Upper lobe of left lung (tissue), 6 donors: ENCODE measurements at regions not wholly inside any gene's neighbourhood (a gene's known extent, or its start where the extent isn't known, plus 50 kb on each side); places are given as distances from the start of the nearest gene placed in this dataset.

ENCODE experiments used
- ATAC-seq, 2 donors: fragments of 200-7000 bp; cut with Tn5 transposase; one replicate each; pipeline ENCODE4 v1.9.1; 2022; ENCODE audit warnings: mild to moderate bottlenecking in 2 of 2, moderate library complexity in 2 of 2; ENCODE audit not compliant: low FRiP score in 2 of 2
- DNase-seq, 2 donors: peaks; one replicate each; pipeline ENCODE4 v3.0.0-alpha.2; 2019 to 2020
- H3K27ac ChIP-seq, 4 donors: fragments of 200-600 bp; sonication (generic); one replicate each; pipeline ENCODE4 v1.5.1; 2016 to 2019
- H3K27me3 ChIP-seq, 4 donors: fragments of 200-600 bp; sonication (generic); one replicate each; pipeline ENCODE4 v1.5.1; 2017 to 2019
- H3K36me3 ChIP-seq, 4 donors: fragments of 200-600 bp; sonication (generic); one replicate each; pipeline ENCODE4 v1.5.1; 2016 to 2019
- H3K4me1 ChIP-seq, 4 donors: fragments of 200-600 bp; sonication (generic); one replicate each; pipeline ENCODE4 v1.5.1; 2018 to 2019
- H3K4me3 ChIP-seq, 4 donors: fragments of 200-600 bp; sonication (generic); one replicate each; pipeline ENCODE4 v1.5.1; 2017 to 2019; ENCODE audit warnings: mild to moderate bottlenecking in 2 of 4, moderate library complexity in 1 of 4
- H3K9me3 ChIP-seq, 4 donors: fragments of 200-600 bp; sonication (generic); one replicate each; pipeline ENCODE4 v1.5.1; 2018 to 2019
- EP300 ChIP-seq, 4 donors: sonication (generic); formaldehyde crosslinking; IDR thresholded peaks; one replicate each; pipeline ENCODE4 v1.5.1; 2017; ENCODE audit warnings: antibody characterized with exemption in 4 of 4, control low read depth in 2 of 4
- POLR2A ChIP-seq, 4 donors: fragments of 450-650 bp; IDR thresholded peaks; one replicate each; pipeline ENCODE4 v1.5.1; 2016 to 2017; ENCODE audit warnings: antibody characterized with exemption in 4 of 4, mild to moderate bottlenecking in 2 of 4
- POLR2AphosphoS5 ChIP-seq, 2 donors: sonication (generic); formaldehyde crosslinking; IDR thresholded peaks; one replicate each; pipeline ENCODE4 v1.5.1; 2017; ENCODE audit warnings: antibody characterized with exemption in 2 of 2
- WGBS, 2 donors: methylation state at CpG; one replicate each; pipeline ENCODE4 v1.1.5; 2017 to 2018; 5-methylcytosine and 5-hydroxymethylcytosine counted together
- TF ChIP-seq, protein P1 (sequence below), 6 experiments: fragments of 450-650 bp in 4 of 6; fragments of 200-600 bp in 2 of 6; sonication (generic) in 2 of 6; IDR thresholded peaks; one replicate each; pipeline ENCODE4 v1.5.1; 2016 to 2019; ENCODE audit warnings: antibody characterized with exemption in 6 of 6
- donor health status: DM: no; HTN: no; CAD: no; lungs with moderate emphysema.
- donor health status: DM: no; HTN: yes; CAD: no; lungs with severe emphysema.

DNA sequence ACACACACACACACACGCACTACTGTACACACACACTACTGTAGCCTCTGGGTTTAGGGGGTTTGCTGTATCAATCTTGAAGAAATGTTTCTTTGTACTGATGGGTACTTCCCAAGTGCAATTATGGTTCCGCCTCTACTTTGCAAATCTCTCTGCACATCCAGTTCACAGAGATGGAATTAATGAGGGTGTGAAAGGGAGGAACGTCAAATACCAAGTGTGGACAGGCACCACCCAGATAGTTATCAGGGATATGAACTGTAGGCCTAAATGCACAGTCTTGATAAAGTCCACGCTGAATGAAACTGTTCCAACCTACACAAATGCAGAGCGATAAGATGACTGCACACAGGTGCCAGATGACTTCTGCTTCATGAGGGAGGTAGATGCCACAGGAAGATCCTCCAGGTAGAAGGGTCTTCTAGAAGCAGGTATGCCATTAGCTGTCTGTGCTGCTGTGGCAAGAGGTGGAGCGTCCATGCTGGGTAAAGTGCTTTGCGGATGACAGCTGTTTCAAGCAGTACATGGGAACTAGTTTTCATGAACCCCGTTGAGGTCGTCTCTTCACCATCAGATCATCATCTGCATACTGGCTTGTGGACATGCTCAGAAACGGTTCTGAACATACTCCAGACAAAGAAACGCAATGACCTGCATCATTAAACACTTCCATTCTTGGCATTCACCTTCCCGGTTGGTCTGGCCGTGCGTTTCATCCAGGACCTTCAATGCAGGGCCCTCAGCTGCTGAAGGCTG is 314.3 kb upstream of the RTL1 start:
- Histone ChIP-seq H3K36me3 (no peaks in the 10 kb centered on the region), H3K4me3 (no peak overlapping the region), H3K4me1 (peaks cover 0 to 8% (median 2%) of the 10 kb centered on the region in 4 donors), H3K27ac (no peak overlapping the region), H3K27me3 (no peaks in the 10 kb centered on the region), H3K9me3 (no peaks in the 10 kb centered on the region)
- peak in 1 of 2 donors; percentile 6 for DNase-seq
- no peak for ATAC-seq
- TF ChIP-seq POLR2AphosphoS5 (IDR thresholded peaks at IDR 0.05) (no peak), EP300 (IDR thresholded peaks at IDR 0.05) (no peak), POLR2A (IDR thresholded peaks at IDR 0.05) (no peak)
- TF ChIP-seq, protein P1, sequence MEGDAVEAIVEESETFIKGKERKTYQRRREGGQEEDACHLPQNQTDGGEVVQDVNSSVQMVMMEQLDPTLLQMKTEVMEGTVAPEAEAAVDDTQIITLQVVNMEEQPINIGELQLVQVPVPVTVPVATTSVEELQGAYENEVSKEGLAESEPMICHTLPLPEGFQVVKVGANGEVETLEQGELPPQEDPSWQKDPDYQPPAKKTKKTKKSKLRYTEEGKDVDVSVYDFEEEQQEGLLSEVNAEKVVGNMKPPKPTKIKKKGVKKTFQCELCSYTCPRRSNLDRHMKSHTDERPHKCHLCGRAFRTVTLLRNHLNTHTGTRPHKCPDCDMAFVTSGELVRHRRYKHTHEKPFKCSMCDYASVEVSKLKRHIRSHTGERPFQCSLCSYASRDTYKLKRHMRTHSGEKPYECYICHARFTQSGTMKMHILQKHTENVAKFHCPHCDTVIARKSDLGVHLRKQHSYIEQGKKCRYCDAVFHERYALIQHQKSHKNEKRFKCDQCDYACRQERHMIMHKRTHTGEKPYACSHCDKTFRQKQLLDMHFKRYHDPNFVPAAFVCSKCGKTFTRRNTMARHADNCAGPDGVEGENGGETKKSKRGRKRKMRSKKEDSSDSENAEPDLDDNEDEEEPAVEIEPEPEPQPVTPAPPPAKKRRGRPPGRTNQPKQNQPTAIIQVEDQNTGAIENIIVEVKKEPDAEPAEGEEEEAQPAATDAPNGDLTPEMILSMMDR (IDR thresholded peaks at IDR 0.05): no peak
- WGBS, 2 donors: 86 to 88% methylated on average over 14 of the region's 14 CpGs

DNA sequence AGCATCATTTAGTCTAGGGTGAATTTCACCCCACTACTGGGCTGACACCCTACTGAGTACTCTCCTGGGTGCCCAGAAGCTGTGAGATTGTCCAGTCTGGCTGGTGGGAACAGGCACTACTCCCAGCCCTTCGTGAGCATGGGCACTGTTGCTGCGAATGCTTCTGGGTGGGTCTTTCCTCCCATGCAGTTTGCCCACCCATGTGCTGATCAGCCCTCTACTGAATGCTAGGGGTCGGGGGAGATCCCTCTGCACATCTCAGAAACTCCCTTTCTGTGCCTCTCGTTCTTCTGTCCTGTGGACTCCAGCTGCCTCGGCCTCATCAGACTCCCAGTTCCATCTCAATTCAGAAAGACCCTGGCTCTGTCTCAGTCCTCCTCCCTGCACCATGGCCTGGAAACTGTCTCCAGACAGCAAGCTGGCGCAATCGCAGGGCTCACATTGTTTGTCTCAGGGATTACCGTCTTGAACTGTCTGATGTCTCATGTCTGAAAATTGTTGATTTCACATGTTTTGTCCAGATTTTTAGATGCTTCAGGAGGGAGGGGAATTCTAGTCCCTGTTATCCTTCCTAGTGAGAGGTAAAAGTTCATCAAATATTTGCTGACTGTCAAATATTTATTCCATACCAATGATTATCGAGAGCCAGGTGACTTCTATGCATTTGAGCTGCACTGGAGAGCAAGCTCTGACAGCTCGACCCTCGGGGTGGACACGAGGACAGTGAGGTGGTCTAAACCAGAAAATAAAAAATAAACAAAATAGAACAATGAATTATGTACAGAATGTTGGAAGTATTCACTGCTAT is 316.6 kb upstream of the RTL1 start:
- Histone ChIP-seq H3K4me3 (no peak overlapping the region), H3K4me1 (peaks cover 0 to 8% (median 2%) of the 10 kb centered on the region in 4 donors), H3K27ac (no peak overlapping the region), H3K36me3 (no peaks in the 10 kb centered on the region), H3K9me3 (no peaks in the 10 kb centered on the region), H3K27me3 (no peaks in the 10 kb centered on the region)
- DNase-seq (no peak), ATAC-seq (no peak)
- TF ChIP-seq, protein P1 (IDR thresholded peaks at IDR 0.05): no peak
- no peak for TF ChIP-seq POLR2AphosphoS5 (IDR thresholded peaks at IDR 0.05)
- 82 to 83% methylated on average over 11 to 12 of the region's 12 CpGs for WGBS, 2 donors

DNA sequence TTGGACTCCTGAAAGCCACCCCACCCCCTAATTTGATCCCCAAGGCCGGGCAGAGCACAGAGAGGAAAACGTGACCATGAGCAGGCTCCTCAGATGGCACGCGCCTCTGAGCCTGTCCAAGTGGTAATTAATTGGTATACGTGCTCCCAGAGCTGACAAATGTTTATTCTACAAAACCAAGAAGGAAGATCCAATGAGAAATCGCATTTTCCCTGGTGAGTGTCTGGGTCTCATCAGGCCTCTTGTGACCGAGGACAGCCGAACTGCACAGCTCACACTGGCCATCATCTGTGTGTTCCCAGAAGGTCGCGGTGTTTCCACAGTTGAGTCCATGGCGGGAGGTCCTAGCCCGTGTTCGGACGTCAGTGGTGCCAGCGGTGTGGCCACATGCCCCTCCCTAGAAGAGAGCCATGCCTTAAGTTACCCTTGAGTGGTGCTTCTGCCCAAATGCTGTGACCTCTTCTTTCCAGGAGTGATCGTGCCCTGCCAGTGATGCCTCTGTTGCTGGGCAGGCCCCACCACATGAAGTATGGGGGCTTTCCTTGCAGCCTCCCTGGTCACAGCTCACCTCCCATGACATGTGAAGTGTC is 317.5 kb upstream of the RTL1 start:
- no peaks in the 10 kb centered on the region for H3K36me3 ChIP-seq
- H3K4me3 ChIP-seq: no peak overlapping the region
- H3K27me3 ChIP-seq: no peaks in the 10 kb centered on the region
- ATAC-seq: no peak
- H3K9me3 ChIP-seq: no peaks in the 10 kb centered on the region
- 87 to 95% methylated on average over 12 of the region's 16 CpGs for WGBS, 2 donors
- peaks cover 0 to 8% (median 1%) of the 10 kb centered on the region in 4 donors for H3K4me1 ChIP-seq
- H3K27ac ChIP-seq: no peak overlapping the region
- no peak for TF ChIP-seq POLR2A (IDR thresholded peaks at IDR 0.05)
- TF ChIP-seq, protein P1 (IDR thresholded peaks at IDR 0.05): no peak
- TF ChIP-seq POLR2AphosphoS5 (IDR thresholded peaks at IDR 0.05): no peak
- no peak for TF ChIP-seq EP300 (IDR thresholded peaks at IDR 0.05)
- no peak for DNase-seq

DNA sequence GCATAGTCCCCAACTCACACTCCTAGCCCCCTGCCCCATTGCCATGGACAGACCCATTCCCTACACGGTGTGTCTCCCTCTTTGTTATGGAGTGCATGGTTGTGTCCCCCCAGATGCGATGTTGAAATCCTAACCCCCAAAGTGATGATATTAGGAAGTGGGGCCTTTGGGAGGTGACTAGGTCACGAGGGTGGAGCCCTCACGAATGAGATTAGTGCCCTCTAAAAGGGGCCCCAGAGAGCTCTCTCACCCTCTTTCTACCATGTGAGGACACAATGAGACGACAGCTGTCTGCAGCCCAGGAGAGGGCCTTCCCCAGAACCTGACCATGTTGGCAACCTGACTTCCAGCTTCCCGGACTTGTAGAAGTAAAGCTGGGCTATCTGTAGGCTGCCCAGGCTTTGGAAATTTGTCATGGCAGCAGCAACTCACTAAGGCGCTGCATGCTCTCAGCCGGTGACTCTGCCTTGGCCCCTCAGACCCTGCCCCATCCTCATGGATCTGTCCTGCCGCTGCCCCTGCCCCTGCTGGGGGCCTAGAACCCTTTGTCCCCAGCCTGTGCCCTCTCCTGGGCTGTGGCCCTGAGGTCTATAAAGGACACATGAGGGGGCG is 318.1 kb upstream of the RTL1 start:
- H3K4me1 ChIP-seq: peaks cover 0 to 7% (median 0%) of the 10 kb centered on the region in 4 donors
- H3K9me3 ChIP-seq: no peaks in the 10 kb centered on the region
- DNase-seq (no peak), ATAC-seq (no peak)
- H3K36me3 ChIP-seq: no peaks in the 10 kb centered on the region
- H3K27me3 ChIP-seq: no peaks in the 10 kb centered on the region
- TF ChIP-seq POLR2AphosphoS5 (IDR thresholded peaks at IDR 0.05) (no peak), POLR2A (IDR thresholded peaks at IDR 0.05) (no peak), EP300 (IDR thresholded peaks at IDR 0.05) (no peak)
- TF ChIP-seq, protein P1 (IDR thresholded peaks at IDR 0.05): no peak
- no peak overlapping the region for H3K27ac ChIP-seq
- WGBS, 2 donors: 87 to 90% methylated on average over 6 to 10 of the region's 10 CpGs
- H3K4me3 ChIP-seq: no peak overlapping the region
